IMR-90 (cell line): ENCODE measurements at regions not wholly inside any gene's neighbourhood (a gene's known extent, or its start where the extent isn't known, plus 50 kb on each side); places are given as distances from the start of the nearest gene placed in this dataset.

Experiments used
- ATAC-seq: fragments of 200-7000 bp; cut with Tn5 transposase; 2 replicates; pipeline ENCODE4 v1.9.1; 2020; ENCODE audit warnings: low read depth, mild to moderate bottlenecking, moderate library complexity
- BruUV-seq: library from RNA; stranded (reverse); fragments of 400-500 nt; replicated peaks from 2 replicates; lab custom pipeline; 2021; lab: Mats Ljungman, UMichigan
- CTCF ChIA-PET: fragments of 300-600 bp; formaldehyde crosslinking; extraction: SDS; loops from one replicate; lab custom pipeline; 2021; ENCODE audit warnings: antibody characterized with exemption; lab: Yijun Ruan, JAX
- POLR2A ChIA-PET: fragments of 300-600 bp; sonication (Branson Sonifier 250); formaldehyde crosslinking; loops from one replicate; lab custom pipeline; 2022; ENCODE audit warnings: antibody characterized with exemption; ENCODE audit not compliant: unreplicated experiment; lab: Charles Lee
- DNase-seq: peaks from one replicate; pipeline ENCODE4 v3.0.0; 2013
- H2AFZ ChIP-seq: replicated peaks from 2 replicates; pipeline ENCODE3; 2013; ENCODE audit warnings: low read length, mild to moderate bottlenecking; ENCODE audit not compliant: poor library complexity
- H2AK5ac ChIP-seq: 2 replicates; pipeline ENCODE4 v1.6.1; 2013; ENCODE audit warnings: low read depth, low read length, inconsistent platforms
- H2AK9ac ChIP-seq: replicated peaks from 2 replicates; pipeline ENCODE3; 2013; ENCODE audit warnings: mild to moderate bottlenecking, low read depth, low read length, moderate library complexity; ENCODE audit not compliant: poor library complexity
- H2BK120ac ChIP-seq: 2 replicates; pipeline ENCODE4 v1.6.1; 2013; ENCODE audit warnings: low read depth, low read length, inconsistent platforms
- H2BK15ac ChIP-seq: 3 replicates; pipeline ENCODE4 v1.6.1; 2013; ENCODE audit warnings: low read depth, low read length, inconsistent platforms
- H2BK20ac ChIP-seq: 2 replicates; pipeline ENCODE4 v1.6.1; 2013; ENCODE audit warnings: low read depth, mild to moderate bottlenecking, inconsistent platforms, low read length, moderate library complexity
- H2BK5ac ChIP-seq: 2 replicates; pipeline ENCODE4 v1.6.1; 2013; ENCODE audit warnings: mild to moderate bottlenecking, low read depth, low read length, inconsistent platforms; ENCODE audit not compliant: poor library complexity, severe bottlenecking
- H3K14ac ChIP-seq: replicated peaks from 2 replicates; pipeline ENCODE4 v1.6.1; 2013; ENCODE audit warnings: low read depth, low read length, inconsistent platforms
- H3K18ac ChIP-seq: 2 replicates; pipeline ENCODE4 v1.6.1; 2013; ENCODE audit warnings: low read depth, low read length, control low read depth
- H3K23ac ChIP-seq: 2 replicates; pipeline ENCODE4 v1.6.1; 2013; ENCODE audit warnings: low read depth, low read length, inconsistent platforms
- H3K27ac ChIP-seq: 2 replicates; pipeline ENCODE4 v1.5.1; 2013; ENCODE audit warnings: mild to moderate bottlenecking, control low read depth, low read length; ENCODE audit not compliant: insufficient read depth
- H3K27me3 ChIP-seq: 2 replicates; pipeline ENCODE4 v1.6.1; 2013; ENCODE audit warnings: low read length; ENCODE audit not compliant: control insufficient read depth, insufficient read depth
- H3K36me3 ChIP-seq: 2 replicates; pipeline ENCODE4 v1.6.1; 2013; ENCODE audit warnings: low read length, mixed read lengths; ENCODE audit not compliant: control insufficient read depth, insufficient read depth
- H3K4ac ChIP-seq: 2 replicates; pipeline ENCODE4 v1.6.1; 2013; ENCODE audit warnings: low read depth, low read length, inconsistent platforms
- H3K4me1 ChIP-seq: 2 replicates; pipeline ENCODE4 v1.6.1; 2013; ENCODE audit warnings: low read length, mixed read lengths; ENCODE audit not compliant: control insufficient read depth, insufficient read depth
- H3K4me2 ChIP-seq: 2 replicates; pipeline ENCODE4 v1.6.1; 2013; ENCODE audit warnings: low read depth, mild to moderate bottlenecking, control low read depth, low read length, moderate library complexity
- H3K4me3 ChIP-seq: 2 replicates; pipeline ENCODE4 v1.5.1; 2013; ENCODE audit warnings: low read depth, mild to moderate bottlenecking, control low read depth, low read length, moderate library complexity; ENCODE audit not compliant: insufficient read depth
- H3K56ac ChIP-seq: 2 replicates; pipeline ENCODE4 v1.6.1; 2013; ENCODE audit warnings: low read length, inconsistent platforms; ENCODE audit not compliant: insufficient read depth; ENCODE audit errors: extremely low read depth
- H3K79me1 ChIP-seq, 2 experiments: 2 replicates each; pipeline ENCODE4 v1.6.1; 2013; ENCODE audit warnings: low read length in 2 of 2, inconsistent platforms in 1 of 2, low read depth in 1 of 2
- H3K9ac ChIP-seq: 2 replicates; pipeline ENCODE4 v1.6.1; 2013; ENCODE audit warnings: low read depth, low read length, control low read depth
- H3K9me1 ChIP-seq: 2 replicates; pipeline ENCODE4 v1.6.1; 2013; ENCODE audit warnings: low read length, inconsistent platforms; ENCODE audit not compliant: insufficient read depth
- H3K9me3 ChIP-seq: 2 replicates; pipeline ENCODE4 v1.6.1; 2013; ENCODE audit warnings: low read length; ENCODE audit not compliant: control insufficient read depth, insufficient read depth
- H4K20me1 ChIP-seq: 2 replicates; pipeline ENCODE4 v1.6.1; 2013; ENCODE audit warnings: low read length, inconsistent platforms; ENCODE audit not compliant: insufficient read depth
- H4K5ac ChIP-seq: 2 replicates; pipeline ENCODE4 v1.6.1; 2013; ENCODE audit warnings: mild to moderate bottlenecking, low read depth, low read length, control low read depth
- H4K8ac ChIP-seq, 2 experiments: 2 replicates each; pipeline ENCODE4 v1.6.1; 2013; ENCODE audit warnings: low read depth in 2 of 2, low read length in 2 of 2, control low read depth in 1 of 2, inconsistent platforms in 1 of 2
- H4K91ac ChIP-seq: 2 replicates; pipeline ENCODE4 v1.6.1; 2013; ENCODE audit warnings: low read depth, low read length, inconsistent platforms; ENCODE audit not compliant: insufficient read depth
- BHLHE40 ChIP-seq: fragments of 150-350 bp; IDR thresholded peaks from 2 replicates; pipeline ENCODE4 v1.6.1; 2016; ENCODE audit warnings: mild to moderate bottlenecking, low read depth, low read length
- CEBPB ChIP-seq: IDR thresholded peaks from 2 replicates; pipeline ENCODE4 v1.6.1; 2012; ENCODE audit warnings: low read depth, low read length, improper control_type of control experiment
- CHD1 ChIP-seq: IDR thresholded peaks from 2 replicates; pipeline ENCODE4 v1.6.1; 2012; ENCODE audit warnings: low read depth, low read length, improper control_type of control experiment
- ELK1 ChIP-seq: fragments of 150-350 bp; IDR thresholded peaks from 2 replicates; pipeline ENCODE4 v1.6.1; 2016; ENCODE audit warnings: low read depth, mild to moderate bottlenecking, low read length, moderate library complexity, borderline replicate concordance
- MAFK ChIP-seq: IDR thresholded peaks from 2 replicates; pipeline ENCODE4 v1.6.1; 2012; ENCODE audit warnings: low read depth, low read length, improper control_type of control experiment
- MAZ ChIP-seq: IDR thresholded peaks from 2 replicates; pipeline ENCODE4 v1.6.1; 2012; ENCODE audit warnings: low read depth, mild to moderate bottlenecking, low read length, improper control_type of control experiment, moderate library complexity, borderline replicate concordance
- NFE2L2 ChIP-seq: fragments of 150-350 bp; IDR thresholded peaks from 2 replicates; pipeline ENCODE4 v1.6.1; 2016; ENCODE audit warnings: low read depth, mild to moderate bottlenecking, low read length
- POLR2A ChIP-seq: IDR thresholded peaks from 2 replicates; pipeline ENCODE4 v1.6.1; 2012; ENCODE audit warnings: mild to moderate bottlenecking, low read depth, low read length
- WGBS, 2 experiments: methylation state at CpG; one replicate each; pipeline versions ENCODE4 v1.1.5 to v1.1.7; 2013; ENCODE audit warnings: missing lambda C conversion rate in 2 of 2; ENCODE audit not compliant: insufficient read length in 1 of 2; ENCODE audit errors: extremely low coverage in 2 of 2; 5-methylcytosine and 5-hydroxymethylcytosine counted together
- dilution Hi-C: fragments of 300-500 bp; cut with HindIII; formaldehyde crosslinking; loops from one replicate; pipeline ENCODE4 v1.14.3; 2018; ENCODE audit warnings: low sequenced_read_pairs; ENCODE audit not compliant: unreplicated experiment
- in situ Hi-C: fragments of 300-500 bp; cut with MboI; formaldehyde crosslinking; loops from 3 replicates; pipeline ENCODE4 v1.14.3; 2019; ENCODE audit warnings: low sequenced_read_pairs, inconsistent platforms, mixed read lengths
- intact Hi-C: fragments of 100-400 bp; cut with micrococcal nuclease; formaldehyde crosslinking; loops from 2 replicates; pipeline ENCODE4 v1.10.0; 2022
- TF ChIP-seq, protein P1 (sequence below): fragments of 150-350 bp; IDR thresholded peaks from 2 replicates; pipeline ENCODE4 v1.6.1; 2017; ENCODE audit warnings: mild to moderate bottlenecking, antibody characterized with exemption, low read length, low read depth

- Histone ChIP-seq H4K5ac (peak overlapping the region; percentile 84), H2BK120ac (peak overlapping the region; percentile 95), H3K36me3 (no peaks in the 10 kb centered on the region), H3K18ac (peak overlapping the region; percentile 93), H4K20me1 (no peaks in the 10 kb centered on the region), H3K14ac (no peak overlapping the region; the same call in 1 of the 2 replicates), H2AK5ac (no peak overlapping the region), H3K4me2 (peak overlapping the region; percentile 27; the same call in 1 of the 2 replicates), H2AK9ac (no peak overlapping the region), H2AFZ (no peak overlapping the region), H3K4ac (peak overlapping the region; percentile 98; the same call in 1 of the 2 replicates), H4K91ac (peak overlapping the region; percentile 27), H4K8ac (peak overlapping the region in 1 of 2 experiments; percentile 70; a peak in 3 of 4 replicates), H3K9me3 (no peaks in the 10 kb centered on the region), H3K23ac (peak overlapping the region; percentile 19), H2BK5ac (peak overlapping the region; percentile 94), H3K27ac (peak overlapping the region; percentile 52; the same call in 1 of the 2 replicates), H3K27me3 (no peaks in the 10 kb centered on the region), H2BK20ac (peak overlapping the region; percentile 81), H3K4me1 (peaks cover 11% of the 10 kb centered on the region), H2BK15ac (peak overlapping the region; percentile 26; the same call in 1 of the 3 replicates), H3K56ac (peak overlapping the region; percentile 33), H3K9me1 (peaks cover 9% of the 10 kb centered on the region), H3K9ac (no peak overlapping the region; the same call in 1 of the 2 replicates), H3K4me3 (no peak overlapping the region), H3K79me1 (no peaks in the 10 kb centered on the region)
- POLR2A ChIA-PET: no interaction called here
- BruUV-seq: no TSS peak
- peak; percentile 77 for TF ChIP-seq CEBPB
- no peak for TF ChIP-seq BHLHE40
- no peak for TF ChIP-seq NFE2L2
- no peak for TF ChIP-seq POLR2A
- no peak for TF ChIP-seq CHD1
- TF ChIP-seq ELK1: no peak
- no peak for TF ChIP-seq MAFK
- TF ChIP-seq MAZ: no peak
- TF ChIP-seq, protein P1, sequence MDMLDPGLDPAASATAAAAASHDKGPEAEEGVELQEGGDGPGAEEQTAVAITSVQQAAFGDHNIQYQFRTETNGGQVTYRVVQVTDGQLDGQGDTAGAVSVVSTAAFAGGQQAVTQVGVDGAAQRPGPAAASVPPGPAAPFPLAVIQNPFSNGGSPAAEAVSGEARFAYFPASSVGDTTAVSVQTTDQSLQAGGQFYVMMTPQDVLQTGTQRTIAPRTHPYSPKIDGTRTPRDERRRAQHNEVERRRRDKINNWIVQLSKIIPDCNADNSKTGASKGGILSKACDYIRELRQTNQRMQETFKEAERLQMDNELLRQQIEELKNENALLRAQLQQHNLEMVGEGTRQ: no peak
- WGBS, 2 experiments: no CpG with 5 or more reads among the region's 2 CpGs
- in situ Hi-C loops: no loop called here
- ATAC-seq (peak; percentile 74), DNase-seq (peak; percentile 92)
- dilution Hi-C loops: no loop called here
- intact Hi-C loops: loop anchor here (2.0 to 5.0 kb wide), 2 partner anchors 109 to 744 kb away; partner anchors contain the start of gene PLPP3
- CTCF ChIA-PET: interaction anchor here (0.6 to 1.0 kb wide), 2 partner anchors 14 to 79 kb away, joined by 3 read pairs; no protein-coding TSS in a partner anchor
These were observed 618.4 kb upstream of the USP24 start for GRCh38 chr1:55833529-55834091.
